ENCODE measurements at regions not wholly inside any gene's neighbourhood (a gene's known extent, or its start where the extent isn't known, plus 50 kb on each side); places are given as distances from the start of the nearest gene placed in this dataset.

DNA sequence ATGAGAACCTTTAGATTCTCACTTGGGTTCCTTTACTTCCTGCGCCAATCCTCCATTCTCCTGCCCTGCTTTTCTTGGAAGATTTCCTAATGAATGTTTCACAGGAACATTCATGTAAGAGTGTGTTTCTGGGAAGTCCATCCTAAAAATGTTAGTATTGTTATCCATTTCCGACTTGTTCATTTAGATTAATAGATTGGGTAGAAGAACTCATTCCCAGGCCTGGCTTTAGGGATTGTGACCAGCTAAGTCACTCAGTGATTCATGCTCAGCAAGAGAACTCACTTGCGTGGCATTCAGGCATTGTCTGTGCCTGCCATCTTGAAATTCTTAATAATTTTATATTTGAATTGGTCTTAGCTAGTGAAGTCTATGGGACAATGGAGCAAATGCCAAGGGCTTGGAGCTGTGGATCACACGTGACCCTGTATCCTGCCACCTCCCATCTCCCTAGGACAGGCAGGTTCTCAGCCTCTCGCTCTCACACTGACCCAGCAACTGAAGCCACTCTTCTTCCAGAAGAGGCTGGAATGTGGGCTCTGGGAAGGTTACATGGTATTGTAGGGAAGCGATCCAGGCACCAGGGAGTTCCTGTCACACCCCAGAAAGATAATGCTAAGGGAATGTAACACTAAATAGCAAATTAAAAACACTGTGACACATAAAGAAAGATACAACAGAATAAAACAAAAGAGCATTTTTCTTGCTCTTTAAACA is 562.1 kb downstream of the TMA16 start:
- no peaks in the 10 kb centered on the region for H3K36me3 ChIP-seq (ENCODE audit: insufficient read depth, insufficient read length, low read length)
- no peak for DNase-seq (ENCODE audit: low read depth, low spot score)
- no peak for TF ChIP-seq ZNF274 (IDR thresholded peaks at IDR 0.05; ENCODE audit: low read depth, low read length)
- no peak for TF ChIP-seq SUZ12 (IDR thresholded peaks at IDR 0.05; ENCODE audit: extremely low read depth, insufficient read depth, insufficient read length)
- no peak for TF ChIP-seq YY1 (IDR thresholded peaks at IDR 0.05; ENCODE audit: insufficient read depth, insufficient read length)
- no peaks in the 10 kb centered on the region for H3K4me1 ChIP-seq (ENCODE audit: insufficient read depth, insufficient read length)
- H3K9ac ChIP-seq (ENCODE audit: insufficient read length, low read depth) = no peak overlapping the region
- H3K4me3 ChIP-seq (ENCODE audit: insufficient read length, low read depth) = no peak overlapping the region
- no peaks in the 10 kb centered on the region for H3K9me3 ChIP-seq (ENCODE audit: insufficient read depth, low read length)
- H3K27me3 ChIP-seq (ENCODE audit: insufficient read depth, insufficient read length) = no peaks in the 10 kb centered on the region

DNA sequence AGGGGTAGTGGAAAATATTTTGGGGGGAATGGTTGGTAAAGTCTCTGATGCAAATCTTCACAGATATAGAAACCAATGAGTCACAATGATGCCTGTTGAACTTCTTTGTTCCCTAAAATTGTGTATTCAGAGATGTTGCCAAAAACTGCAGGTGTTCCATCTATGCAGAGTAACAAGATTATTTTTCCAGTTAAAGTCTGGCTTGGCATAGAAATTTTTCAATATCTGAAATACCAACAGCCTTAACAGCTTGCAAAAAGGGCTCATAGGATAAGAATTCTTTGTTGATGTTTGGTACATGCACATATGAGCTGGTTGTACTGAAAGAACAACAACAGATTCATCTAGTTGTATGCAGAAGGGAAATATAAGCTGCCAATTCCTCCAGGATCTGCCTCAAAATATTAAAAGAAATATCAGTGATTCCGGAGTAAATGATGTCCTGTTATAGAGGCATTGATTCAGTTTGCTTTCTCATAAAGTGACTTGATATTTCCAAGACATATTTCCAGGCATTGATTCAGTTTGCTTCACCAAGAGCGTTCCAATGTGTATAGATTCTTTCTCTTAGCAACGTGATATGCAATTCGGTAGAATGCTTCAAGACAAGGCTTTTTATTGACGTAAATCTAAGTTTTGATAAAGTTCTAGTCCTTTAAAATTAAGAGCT is 564.4 kb downstream of the TMA16 start:
- Histone ChIP-seq H3K9me3 (ENCODE audit: insufficient read depth, low read length) (no peaks in the 10 kb centered on the region), H3K4me1 (ENCODE audit: insufficient read depth, insufficient read length) (no peaks in the 10 kb centered on the region), H3K36me3 (ENCODE audit: insufficient read depth, insufficient read length, low read length) (no peaks in the 10 kb centered on the region), H3K9ac (ENCODE audit: insufficient read length, low read depth) (no peak overlapping the region), H3K4me3 (ENCODE audit: insufficient read length, low read depth) (no peak overlapping the region), H3K27me3 (ENCODE audit: insufficient read depth, insufficient read length) (no peaks in the 10 kb centered on the region)
- DNase-seq (ENCODE audit: low read depth, low spot score) = no peak
- TF ChIP-seq ZNF274 (IDR thresholded peaks at IDR 0.05; ENCODE audit: low read depth, low read length) = no peak

DNA sequence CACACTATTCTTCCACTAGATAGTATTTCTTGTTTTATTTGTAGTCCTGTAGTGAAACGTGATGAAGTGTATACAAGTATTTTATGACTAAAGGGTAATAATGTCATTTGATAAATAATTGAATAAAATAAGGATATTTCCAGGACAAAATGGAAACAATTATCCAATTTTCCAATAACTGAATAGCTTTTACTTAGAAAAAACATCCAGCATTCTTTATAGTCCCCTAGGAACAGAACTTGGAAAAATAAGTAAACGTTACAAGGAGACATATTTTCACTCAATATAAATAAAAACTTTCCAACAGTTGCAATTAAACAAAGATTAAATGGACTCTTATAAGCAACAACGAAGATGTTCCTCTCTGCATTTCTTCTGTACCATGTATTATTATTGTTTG is 566.0 kb downstream of the TMA16 start:
- H3K27me3 ChIP-seq (ENCODE audit: insufficient read depth, insufficient read length) = no peaks in the 10 kb centered on the region
- no peak overlapping the region for H3K9ac ChIP-seq (ENCODE audit: insufficient read length, low read depth)
- H3K9me3 ChIP-seq (ENCODE audit: insufficient read depth, low read length) = no peaks in the 10 kb centered on the region
- H3K4me3 ChIP-seq (ENCODE audit: insufficient read length, low read depth) = no peak overlapping the region
- DNase-seq (ENCODE audit: low read depth, low spot score) = no peak
- H3K4me1 ChIP-seq (ENCODE audit: insufficient read depth, insufficient read length) = no peaks in the 10 kb centered on the region
- no peaks in the 10 kb centered on the region for H3K36me3 ChIP-seq (ENCODE audit: insufficient read depth, insufficient read length, low read length)
- TF ChIP-seq YY1 (IDR thresholded peaks at IDR 0.05; ENCODE audit: insufficient read depth, insufficient read length) = no peak
- no peak for TF ChIP-seq SUZ12 (IDR thresholded peaks at IDR 0.05; ENCODE audit: extremely low read depth, insufficient read depth, insufficient read length)
- no peak for TF ChIP-seq ZNF274 (IDR thresholded peaks at IDR 0.05; ENCODE audit: low read depth, low read length)

DNA sequence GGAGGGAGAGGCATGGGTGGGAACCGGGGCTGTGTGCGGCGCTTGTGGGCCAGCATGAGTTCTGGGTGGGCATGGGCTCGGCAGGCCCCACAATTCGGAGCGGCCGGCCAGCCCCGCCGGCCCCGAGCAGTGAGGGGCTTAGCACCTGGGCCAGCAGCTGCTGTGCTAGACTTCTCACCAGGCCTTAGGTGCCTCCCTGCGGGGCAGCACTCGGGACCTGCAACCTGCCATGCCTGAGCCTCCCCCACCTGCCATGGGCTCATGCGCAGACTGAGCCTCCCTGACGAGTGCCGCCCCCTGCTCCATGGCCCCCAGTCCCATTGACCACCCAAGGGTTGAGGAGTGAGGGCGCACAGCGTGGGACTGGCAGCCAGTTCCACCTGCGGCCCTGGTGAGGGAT is 573.9 kb downstream of the TMA16 start:
- H3K4me1 ChIP-seq (ENCODE audit: insufficient read depth, insufficient read length) = no peaks in the 10 kb centered on the region
- no peak overlapping the region for H3K9ac ChIP-seq (ENCODE audit: insufficient read length, low read depth)
- TF ChIP-seq YY1 (IDR thresholded peaks at IDR 0.05; ENCODE audit: insufficient read depth, insufficient read length) = no peak
- TF ChIP-seq ZNF274 (IDR thresholded peaks at IDR 0.05; ENCODE audit: low read depth, low read length) = no peak
- TF ChIP-seq SUZ12 (IDR thresholded peaks at IDR 0.05; ENCODE audit: extremely low read depth, insufficient read depth, insufficient read length) = no peak
- no peak for DNase-seq (ENCODE audit: low read depth, low spot score)
- no peaks in the 10 kb centered on the region for H3K27me3 ChIP-seq (ENCODE audit: insufficient read depth, insufficient read length)
- no peaks in the 10 kb centered on the region for H3K36me3 ChIP-seq (ENCODE audit: insufficient read depth, insufficient read length, low read length)
- H3K9me3 ChIP-seq (ENCODE audit: insufficient read depth, low read length) = peaks cover 5% of the 10 kb centered on the region; the same call in 1 of the 2 replicates
- no peak overlapping the region for H3K4me3 ChIP-seq (ENCODE audit: insufficient read length, low read depth)

DNA sequence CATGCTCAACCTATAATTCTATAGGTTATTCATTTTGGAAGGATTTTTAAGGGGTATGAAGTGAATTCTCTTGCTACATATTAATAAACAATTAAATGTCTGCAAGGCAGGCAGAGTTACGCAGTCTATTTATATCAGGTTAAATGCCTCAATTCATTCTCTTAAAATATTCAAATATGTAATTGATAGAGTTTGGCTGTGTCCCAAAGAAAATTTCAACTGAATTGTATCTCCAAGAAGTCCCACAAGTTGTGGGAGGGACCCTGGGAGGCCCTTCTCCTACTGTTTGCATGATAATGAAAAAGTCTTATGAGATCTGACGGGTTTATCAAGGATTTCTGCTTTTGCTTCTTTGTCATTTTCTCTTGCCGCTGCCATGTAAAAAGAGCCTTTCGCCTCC is 576.1 kb downstream of the TMA16 start:
- no peaks in the 10 kb centered on the region for H3K36me3 ChIP-seq (ENCODE audit: insufficient read depth, insufficient read length, low read length)
- no peaks in the 10 kb centered on the region for H3K27me3 ChIP-seq (ENCODE audit: insufficient read depth, insufficient read length)
- peaks cover 5% of the 10 kb centered on the region; the same call in 1 of the 2 replicates for H3K9me3 ChIP-seq (ENCODE audit: insufficient read depth, low read length)
- H3K9ac ChIP-seq (ENCODE audit: insufficient read length, low read depth) = no peak overlapping the region
- TF ChIP-seq ZNF274 (IDR thresholded peaks at IDR 0.05; ENCODE audit: low read depth, low read length) = no peak
- no peak for TF ChIP-seq SUZ12 (IDR thresholded peaks at IDR 0.05; ENCODE audit: extremely low read depth, insufficient read depth, insufficient read length)
- TF ChIP-seq YY1 (IDR thresholded peaks at IDR 0.05; ENCODE audit: insufficient read depth, insufficient read length) = no peak
- H3K4me1 ChIP-seq (ENCODE audit: insufficient read depth, insufficient read length) = no peaks in the 10 kb centered on the region
- H3K4me3 ChIP-seq (ENCODE audit: insufficient read length, low read depth) = no peak overlapping the region
- DNase-seq (ENCODE audit: low read depth, low spot score) = no peak

GRCh38 chr4:164081371-164081770 is 586.9 kb downstream of the TMA16 start:
- TF ChIP-seq ZNF274 (IDR thresholded peaks at IDR 0.05; ENCODE audit: low read depth, low read length) = no peak
- no peak for TF ChIP-seq YY1 (IDR thresholded peaks at IDR 0.05; ENCODE audit: insufficient read depth, insufficient read length)
- TF ChIP-seq SUZ12 (IDR thresholded peaks at IDR 0.05; ENCODE audit: extremely low read depth, insufficient read depth, insufficient read length) = no peak
- H3K36me3 ChIP-seq (ENCODE audit: insufficient read depth, insufficient read length, low read length) = no peaks in the 10 kb centered on the region
- H3K9ac ChIP-seq (ENCODE audit: insufficient read length, low read depth) = no peak overlapping the region
- H3K9me3 ChIP-seq (ENCODE audit: insufficient read depth, low read length) = no peaks in the 10 kb centered on the region
- no peaks in the 10 kb centered on the region for H3K27me3 ChIP-seq (ENCODE audit: insufficient read depth, insufficient read length)
- no peaks in the 10 kb centered on the region for H3K4me1 ChIP-seq (ENCODE audit: insufficient read depth, insufficient read length)
- no peak for DNase-seq (ENCODE audit: low read depth, low spot score)
- no peak overlapping the region for H3K4me3 ChIP-seq (ENCODE audit: insufficient read length, low read depth)

- Histone ChIP-seq H3K4me1 (ENCODE audit: insufficient read depth, insufficient read length) (no peaks in the 10 kb centered on the region), H3K4me3 (ENCODE audit: insufficient read length, low read depth) (no peak overlapping the region), H3K9me3 (ENCODE audit: insufficient read depth, low read length) (no peaks in the 10 kb centered on the region), H3K36me3 (ENCODE audit: insufficient read depth, insufficient read length, low read length) (no peaks in the 10 kb centered on the region), H3K9ac (ENCODE audit: insufficient read length, low read depth) (no peak overlapping the region), H3K27me3 (ENCODE audit: insufficient read depth, insufficient read length) (no peaks in the 10 kb centered on the region)
- TF ChIP-seq YY1 (IDR thresholded peaks at IDR 0.05; ENCODE audit: insufficient read depth, insufficient read length) = no peak
- DNase-seq (ENCODE audit: low read depth, low spot score) = no peak
Observed at GRCh38 chr4:164081801-164082200, 587.3 kb downstream of the TMA16 start.

Data from NT2/D1 (cell line).